ENCODE measurements at regions not wholly inside any gene's neighbourhood (a gene's known extent, or its start where the extent isn't known, plus 50 kb on each side); places are given as distances from the start of the nearest gene placed in this dataset.

DNA sequence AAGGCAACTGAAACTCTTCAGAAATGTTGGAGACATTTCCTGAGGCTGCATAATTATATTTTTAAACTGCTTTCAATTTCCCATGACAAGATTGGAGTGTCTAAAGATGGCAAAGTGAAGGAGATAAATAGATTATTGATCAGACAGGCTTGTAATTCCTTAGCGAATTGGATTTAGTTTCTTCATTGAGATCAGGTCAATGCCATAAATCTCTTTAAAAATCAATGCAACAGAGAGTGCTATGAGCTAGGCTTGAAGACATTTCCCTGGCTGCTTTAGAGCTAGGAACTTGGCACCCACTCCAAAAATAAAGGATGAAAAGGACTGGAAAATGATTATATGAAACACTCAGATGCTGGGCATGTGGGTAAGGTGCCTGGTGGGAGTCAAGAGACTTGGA, 828.4 kb downstream of the TLR4 start:
- DNase-seq, result no peak

DNA sequence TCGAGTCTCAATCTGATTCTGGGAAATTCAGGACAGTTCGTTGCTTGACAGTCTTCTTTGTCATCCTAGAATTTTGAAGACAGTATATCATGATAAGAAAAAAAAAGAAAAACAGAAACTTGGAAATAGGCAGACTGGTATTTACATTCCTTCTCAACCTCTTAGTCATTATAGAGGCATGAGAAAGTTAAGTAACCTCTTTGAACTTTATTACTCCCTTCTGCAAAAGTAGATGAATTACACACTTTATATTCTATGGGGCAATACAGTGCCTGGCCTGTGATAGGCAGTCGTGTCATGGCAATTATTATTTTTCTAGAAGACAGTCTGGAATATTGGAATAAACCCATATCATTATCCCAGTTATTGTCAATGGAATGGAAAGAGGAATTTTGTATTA, 828.9 kb downstream of the TLR4 start:
- no peak for DNase-seq

DNA sequence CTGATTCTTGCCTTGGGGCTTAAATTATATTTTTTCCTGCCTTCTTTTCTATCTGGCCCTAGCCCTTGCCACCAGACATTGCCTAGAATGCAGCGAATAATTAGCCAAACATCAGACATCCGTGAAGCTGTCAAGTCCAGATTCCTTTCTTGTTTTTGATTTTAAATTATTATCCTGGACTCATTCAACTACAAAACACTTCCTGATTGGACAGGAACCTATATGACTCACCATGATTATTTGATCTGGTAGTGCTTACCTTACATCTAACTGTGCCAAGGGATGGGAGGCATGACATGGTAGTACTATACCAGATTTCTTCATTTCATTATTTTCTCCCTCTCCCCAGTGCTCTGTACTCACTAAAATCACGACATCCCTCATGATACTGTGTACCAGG, 829.6 kb downstream of the TLR4 start:
- DNase-seq, result no peak

DNA sequence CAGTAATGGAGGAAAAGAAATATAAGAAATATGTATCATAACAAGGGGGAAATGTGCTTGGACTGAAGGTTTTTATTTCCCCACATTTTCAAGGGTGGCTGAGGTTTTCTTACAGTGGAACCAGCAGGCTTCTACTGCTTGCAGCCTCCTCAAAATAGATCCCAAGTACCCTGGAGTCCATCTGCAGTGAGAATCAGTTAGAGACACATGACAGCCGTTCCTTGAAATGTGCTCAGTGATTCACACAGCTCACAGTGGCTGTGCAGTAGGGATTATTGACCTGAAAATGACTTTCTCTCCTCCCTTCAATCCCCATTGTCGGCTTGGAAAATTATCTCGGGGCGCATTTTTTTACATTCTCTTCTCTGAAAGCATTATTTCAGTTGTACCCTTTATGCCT, 832.0 kb downstream of the TLR4 start:
- DNase-seq, result no peak

DNA sequence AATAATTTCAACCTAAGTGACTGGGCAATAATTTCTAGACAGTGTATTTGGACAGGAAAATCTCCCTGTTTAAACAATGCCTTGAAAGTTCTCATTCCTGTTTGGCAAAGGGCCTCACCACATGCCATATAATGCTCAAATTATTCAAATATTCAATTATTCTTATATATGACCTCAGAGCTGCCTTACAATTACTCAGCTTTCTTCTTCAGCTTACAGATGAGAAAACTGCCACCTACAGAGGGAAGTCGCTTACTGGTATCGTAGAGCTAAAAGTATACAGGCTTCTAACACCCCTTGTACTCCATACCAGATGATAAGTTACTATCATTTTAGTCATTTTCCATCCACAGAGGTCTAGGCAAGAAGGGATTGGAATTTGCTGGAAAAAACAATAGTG, 830.3 kb downstream of the BRINP1 start:
- no peak for DNase-seq

DNA sequence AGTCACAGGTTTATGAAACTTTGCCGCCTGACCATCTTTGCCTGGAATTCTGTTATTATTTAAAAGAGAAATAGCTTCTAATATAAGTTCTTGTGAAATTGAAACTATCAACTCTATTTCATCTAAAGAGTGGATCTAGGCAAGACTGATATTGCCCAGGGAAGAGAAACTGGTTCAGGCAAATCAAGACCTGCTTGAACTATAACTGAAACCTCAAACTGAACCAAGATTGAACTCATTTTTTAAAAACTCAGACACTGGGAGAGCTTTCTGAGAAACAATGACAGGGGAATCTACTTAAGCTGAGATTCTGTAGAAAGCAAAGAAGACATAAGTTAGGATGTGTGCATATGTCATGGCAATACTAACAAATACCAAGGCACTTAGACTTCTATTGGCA, 815.8 kb downstream of the BRINP1 start:
- no peak for DNase-seq

DNA sequence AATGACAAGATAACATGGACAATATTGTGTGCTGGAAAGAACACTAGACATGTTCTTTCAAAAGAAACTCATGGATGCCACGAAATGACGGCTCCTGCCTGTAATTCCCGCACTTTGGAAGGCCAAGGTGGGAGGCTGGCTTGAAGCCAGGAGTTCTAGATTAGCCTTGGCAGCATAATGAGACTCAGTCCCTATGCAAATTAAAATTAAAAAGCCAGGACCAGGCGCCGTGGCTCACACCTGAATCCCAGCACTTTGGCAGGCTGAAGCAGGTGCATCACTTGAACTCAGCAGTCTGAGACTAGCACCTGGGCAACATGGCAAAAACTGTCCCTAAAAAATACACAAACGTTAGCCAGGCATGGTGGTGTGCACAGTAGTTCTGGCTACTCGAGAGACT, 814.2 kb downstream of the BRINP1 start:
- no peak for DNase-seq

DNA sequence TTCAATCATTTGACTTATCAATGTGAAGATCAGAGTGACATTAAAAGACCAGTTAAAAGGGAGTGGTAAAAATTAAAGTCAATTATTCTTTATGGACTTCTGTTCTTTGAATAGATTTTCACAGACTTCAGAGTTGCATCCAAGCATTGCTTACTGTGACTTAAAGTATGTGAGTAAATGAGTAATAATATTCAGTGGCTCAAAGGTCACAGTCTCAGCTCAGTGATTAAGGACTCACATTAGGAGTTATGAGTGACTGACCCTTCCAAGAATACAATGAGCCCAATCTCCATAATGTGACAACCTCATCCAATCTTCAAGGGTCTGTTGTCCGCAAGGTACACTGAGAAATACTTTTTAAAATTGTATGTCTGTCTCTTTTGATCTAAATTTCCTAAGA, 811.2 kb downstream of the BRINP1 start:
- no peak for DNase-seq

DNA sequence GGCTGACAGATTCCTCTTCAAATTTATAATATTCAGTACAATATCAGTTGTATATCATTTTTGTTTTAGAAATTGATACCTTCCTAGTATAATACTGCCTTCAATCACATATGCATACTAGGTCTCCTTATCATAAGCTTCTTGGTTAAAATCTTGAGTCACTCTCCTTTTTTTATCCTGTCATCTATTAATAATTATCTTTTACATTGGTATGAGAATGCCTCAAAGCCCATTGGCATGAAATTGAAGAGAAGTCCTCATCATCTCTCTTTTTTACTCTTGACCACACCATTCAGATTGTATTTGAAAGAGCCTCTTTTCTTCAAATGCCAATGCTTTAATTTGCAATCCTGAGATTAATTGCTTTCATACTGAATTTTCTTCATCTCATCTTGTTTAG, 810.3 kb downstream of the BRINP1 start:
- no peak for DNase-seq

DNA sequence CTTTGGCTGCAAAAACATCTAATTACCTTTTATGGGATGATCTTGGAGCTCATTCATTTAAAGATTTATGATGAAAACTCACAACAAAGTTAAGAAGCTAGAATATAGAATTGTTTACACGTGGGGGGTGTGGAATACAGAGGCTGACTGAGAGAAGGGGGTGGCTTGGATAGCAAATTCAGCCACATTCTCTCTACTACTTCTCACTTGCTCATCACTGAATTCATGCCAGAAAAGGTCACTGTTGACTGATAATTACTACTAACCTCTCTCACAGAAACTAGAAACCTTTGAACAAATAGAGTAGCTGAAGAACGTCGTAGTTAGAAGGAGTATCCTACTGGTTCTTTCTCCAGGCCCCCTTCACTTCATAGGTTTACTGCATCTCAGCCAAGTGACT, 808.2 kb downstream of the BRINP1 start:
- no peak for DNase-seq

DNA sequence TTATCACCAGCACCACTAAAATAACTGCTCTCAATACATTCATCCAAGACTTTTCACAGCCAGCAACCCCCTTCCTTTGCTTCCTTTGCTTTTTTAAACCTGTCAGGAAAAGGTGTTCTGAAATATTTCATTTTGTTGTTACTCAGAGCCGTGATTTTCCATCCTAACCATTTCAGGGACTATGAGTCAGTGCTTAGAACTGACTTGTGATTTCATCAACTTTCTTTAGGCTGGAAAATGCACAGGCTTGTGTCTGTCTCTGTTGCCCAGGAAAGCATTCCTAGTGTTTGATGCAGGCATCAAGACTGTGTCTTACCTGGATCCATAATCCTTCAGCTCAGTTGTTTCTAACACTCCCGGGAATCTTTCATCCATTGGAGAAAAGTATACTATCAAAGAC, 805.6 kb downstream of the BRINP1 start:
- DNase-seq, result no peak

DNA sequence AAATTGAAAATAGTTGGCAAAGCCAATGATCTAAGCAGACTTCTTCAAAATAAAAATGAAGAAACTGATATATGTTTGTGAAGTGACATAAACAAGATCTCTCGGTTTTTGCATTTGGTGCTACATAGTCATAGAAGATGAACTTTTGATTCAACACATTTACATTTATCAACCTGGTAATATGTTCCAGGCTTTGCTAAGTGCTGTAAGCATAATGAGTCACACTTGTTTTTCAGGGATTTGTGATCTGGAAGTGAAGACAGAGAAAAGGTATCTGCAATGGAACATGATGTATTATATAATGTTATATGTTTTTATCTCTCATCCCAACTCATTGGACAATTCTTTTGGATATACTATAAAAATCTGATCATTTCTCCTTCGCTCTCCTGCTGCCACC, 801.4 kb downstream of the BRINP1 start:
- DNase-seq, result no peak

DNA sequence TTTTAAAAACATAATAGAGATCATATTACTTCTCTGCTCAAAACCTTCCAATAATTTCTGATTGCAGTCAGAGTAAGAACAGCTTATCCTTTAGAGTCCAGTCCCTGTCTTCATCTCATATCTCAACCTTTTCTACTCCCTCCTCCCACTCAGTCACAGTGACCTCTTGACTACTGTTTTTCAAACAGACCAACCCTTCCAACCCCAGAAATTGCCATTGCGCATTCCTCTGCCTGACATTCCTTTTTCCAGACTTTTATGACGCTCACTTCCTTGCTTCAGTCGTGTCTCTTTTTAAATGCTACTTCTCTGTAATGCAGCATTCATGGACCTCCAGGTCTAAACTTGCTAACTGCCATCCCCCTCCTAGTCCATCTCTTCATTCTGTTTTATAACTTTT, 800.5 kb downstream of the BRINP1 start:
- DNase-seq, result no peak

DNA sequence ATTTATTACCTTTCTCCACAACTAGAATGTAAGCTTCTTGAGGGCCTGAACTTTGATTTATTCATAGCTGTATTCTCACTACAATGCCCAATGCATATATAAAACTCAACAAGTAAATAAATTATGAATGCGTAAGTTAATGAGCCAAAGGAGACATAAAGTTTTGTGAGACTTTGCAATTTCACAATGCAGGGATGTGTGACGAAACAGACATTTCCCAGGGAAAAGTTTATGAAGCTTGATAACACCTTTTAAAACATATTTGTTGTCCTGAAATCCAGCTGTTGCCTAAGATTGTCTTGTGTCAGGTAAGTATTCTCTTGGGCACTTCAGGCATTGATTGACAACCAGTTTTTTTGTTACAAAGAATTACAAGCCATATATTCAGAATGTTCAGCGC, 800.1 kb downstream of the BRINP1 start:
- no peak for DNase-seq

DNA sequence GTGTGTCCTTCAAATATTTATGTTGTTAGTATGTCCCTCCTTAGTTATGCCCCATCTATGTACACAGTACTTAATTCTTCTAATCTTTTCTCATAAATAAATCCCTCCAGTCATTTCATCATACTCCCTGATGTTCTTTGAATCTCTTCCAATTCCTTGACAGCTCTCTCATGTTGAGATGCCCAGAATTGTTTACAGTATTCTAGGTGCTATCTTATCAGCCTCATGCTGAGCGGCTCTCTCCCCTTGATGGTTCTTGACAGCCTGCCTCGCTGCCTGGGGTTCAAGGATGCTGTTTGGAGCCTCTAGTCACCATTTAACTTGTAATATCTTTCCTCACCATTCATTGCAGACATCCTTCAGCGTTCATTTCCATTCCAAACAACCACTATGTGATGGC, 799.2 kb downstream of the BRINP1 start:
- DNase-seq, result no peak

DNA sequence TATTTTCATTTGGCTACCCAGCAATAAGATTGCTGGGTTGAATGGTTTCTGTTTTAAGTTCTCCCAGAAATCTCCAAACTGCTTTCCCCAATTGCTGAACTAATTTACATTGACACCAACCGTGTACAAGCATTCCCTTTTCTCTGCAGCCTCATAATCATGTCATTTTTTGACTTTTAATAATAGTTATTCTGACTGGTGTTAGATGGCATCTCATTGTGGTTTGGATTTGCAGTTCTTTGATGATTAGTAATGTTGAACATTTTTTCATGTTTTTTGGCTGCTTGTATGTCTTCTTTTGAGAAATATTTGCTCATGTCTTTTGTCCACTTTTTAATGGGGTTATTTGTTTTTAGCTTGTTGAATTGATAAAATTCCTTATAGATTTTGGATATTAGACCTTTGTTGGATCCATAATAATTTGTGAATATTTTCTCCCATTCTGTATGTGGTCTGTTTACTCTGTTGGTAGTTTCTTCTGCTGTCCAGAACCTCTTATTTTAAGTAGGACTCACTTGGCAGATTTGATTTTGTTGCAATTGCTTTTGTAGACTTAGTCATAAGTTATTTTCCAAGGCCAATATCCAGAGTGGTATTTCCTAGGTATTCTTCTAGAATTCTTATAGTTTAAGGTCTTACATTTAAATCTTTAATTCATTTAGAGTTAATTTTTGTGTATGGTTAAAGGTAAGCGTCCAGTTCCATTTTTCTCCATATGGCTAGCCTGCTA, 793.7 kb downstream of the BRINP1 start:
- no peak for DNase-seq

DNA sequence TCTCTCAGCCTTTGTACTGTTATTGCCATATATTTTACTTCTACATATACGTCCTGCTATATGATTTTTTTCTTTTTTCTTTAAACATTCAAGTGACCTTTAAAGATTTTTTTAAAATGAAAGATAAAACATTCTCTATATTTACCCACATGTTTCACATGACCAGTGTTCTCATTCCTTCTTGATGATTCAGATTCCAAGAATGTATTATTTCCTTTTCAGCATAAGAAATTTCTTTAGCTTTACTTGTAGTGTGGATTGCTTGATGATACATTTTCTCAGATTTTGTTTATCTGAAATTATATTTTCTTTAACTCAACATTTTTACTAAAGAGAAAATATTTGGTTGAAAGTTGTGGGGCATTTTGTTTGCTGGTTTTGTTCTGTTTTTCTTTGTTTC, 792.1 kb downstream of the BRINP1 start:
- DNase-seq, result no peak

DNA sequence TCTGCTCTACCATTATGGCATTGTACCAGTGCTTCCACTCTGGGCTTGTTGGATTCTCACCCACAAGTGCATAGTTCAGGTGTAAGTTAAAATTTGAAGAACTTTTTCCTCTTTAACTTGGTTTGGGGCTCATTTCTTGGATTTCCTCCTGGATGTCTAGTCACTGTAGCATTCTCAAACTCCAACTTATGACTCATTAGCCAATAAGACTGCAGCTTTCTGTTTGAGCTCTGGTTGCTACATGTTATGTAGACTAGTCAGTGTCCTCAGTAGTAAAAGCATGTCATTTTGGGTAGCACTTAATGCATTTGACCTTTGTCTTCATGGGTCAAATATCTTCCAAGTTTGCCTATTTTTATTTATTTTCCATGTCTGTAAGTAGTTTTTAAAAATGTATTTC, 790.8 kb downstream of the BRINP1 start:
- DNase-seq, result no peak

DNA sequence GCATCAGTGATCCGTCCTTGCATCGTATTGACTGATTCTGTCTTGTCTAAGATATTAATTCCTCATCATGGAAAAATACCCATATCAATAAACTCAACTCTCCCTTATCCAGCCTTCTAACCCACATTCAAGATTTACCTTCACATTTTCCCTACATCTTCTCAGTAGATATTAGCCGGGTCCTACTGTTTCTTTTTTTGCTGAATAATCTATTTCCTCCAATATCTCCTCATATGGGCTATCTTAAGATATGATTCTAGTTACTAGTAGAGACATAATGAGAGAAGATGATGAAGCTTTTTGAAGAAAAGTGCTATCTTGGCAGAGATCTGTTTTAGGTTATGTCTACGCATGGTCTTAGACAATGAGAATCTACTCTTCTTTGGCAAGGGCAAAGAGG, 785.8 kb downstream of the BRINP1 start:
- DNase-seq, result no peak

DNA sequence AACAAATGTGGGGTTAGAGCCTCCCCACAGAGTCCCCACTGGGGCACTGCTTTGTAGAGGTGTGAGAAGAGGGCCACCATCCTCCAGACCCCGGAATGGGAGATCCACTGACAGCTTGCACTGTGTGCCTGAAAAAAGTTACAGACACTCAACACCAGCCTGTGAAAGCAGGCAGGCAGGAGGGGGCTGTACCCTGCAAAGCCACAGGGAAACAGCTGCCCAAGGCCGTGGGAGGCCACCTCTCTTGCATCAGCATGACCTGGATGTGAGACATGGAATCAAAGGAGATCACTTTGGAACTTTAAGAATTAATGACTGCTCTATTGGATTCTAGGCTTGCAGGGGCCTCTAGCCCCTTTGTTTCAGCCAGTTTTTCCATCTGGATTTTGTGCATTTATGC, 782.3 kb downstream of the BRINP1 start:
- DNase-seq, result no peak

DNA sequence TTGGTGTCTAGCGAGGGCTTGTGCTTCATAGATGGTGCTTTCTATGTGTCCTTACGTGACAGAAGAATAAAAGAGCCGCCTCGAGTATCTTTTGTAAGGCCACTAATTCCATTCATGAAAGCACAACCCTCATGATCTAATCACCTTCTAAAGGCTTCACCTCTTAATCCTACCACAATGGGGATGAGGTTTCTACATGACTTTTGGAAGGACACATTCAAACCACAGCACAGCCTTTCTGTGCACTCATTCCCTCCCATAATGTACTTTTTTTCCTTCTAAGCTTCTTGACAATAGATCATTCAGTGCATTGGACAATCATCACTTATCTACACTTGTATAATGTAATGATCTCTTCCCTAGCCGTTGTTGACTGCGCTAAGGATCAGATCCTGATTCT, 774.8 kb downstream of the BRINP1 start:
- no peak for DNase-seq

DNA sequence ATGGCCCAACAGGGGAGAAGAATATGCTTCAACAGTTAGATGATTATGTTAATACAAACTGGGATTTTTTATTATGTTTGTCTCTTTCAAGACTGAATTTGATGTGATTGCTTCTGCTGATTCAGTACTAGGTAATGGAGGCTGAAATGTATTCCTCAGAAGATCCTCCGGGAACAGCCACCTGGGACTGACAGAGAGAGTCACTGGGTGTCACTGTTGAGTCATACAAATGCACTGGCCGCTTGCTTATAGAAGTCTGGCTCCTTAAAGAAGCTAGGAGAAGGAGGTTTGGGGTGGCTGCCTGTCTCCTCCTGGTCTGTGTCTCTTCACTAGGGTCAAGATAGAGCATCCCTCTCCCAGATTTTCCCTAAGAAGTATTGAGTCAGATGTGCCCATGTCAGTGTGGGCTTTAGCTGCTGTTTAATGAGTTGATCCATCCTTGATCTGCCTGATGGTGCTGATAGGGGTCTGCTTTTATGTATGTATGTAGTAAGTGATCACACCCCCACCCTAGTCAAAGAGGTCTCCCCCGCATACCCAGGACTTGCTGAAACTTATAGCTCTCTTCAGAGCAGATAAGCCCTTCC, 773.4 kb downstream of the BRINP1 start:
- DNase-seq, result no peak

DNA sequence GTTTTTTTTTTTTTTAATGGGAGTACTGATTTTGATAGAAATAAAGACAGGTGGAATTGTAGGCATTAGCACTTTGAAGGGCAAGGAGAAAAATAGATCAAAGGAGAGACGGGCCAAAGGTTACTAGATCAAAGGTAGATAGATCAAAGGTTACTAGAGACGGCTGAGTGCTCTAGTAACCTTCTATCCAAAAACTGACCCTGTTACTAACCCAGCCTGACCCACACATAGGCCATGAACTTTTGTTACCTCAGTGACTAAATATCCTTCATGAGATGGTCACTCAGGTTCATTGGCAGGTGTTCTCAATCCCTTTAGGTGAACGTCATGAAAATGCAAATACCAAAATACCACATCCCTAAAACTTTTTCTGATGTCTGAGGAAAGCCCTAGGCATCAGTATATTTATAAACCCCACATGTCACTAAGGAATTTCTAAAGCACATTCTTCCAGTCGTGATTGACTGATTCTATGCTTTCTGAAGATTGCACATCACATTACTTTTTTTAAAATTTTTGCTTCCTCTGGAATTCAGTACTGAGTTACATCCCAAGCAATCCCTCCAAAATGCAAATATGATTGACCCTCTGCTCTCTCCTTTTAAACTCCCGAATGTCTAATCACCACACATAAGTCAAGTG, 772.7 kb downstream of the BRINP1 start:
- DNase-seq, result no peak

DNA sequence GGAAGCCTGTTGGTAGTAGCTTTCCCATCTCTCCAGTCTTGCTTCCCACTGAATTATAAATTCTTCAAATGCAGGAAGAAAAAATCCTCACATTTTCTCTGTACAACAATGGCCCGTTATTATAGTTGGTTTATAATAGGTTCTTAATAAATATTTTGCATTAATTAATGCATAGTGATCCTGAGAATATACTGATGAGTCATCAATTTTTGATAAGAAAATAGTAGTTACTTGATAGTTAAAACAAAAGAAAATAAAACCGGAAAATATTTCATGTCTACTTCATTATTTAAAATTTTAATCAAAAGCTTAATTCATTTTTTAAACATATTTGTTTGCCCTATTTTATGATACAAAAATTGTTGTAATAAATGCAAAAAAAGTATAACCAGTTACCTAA, 762.6 kb downstream of the BRINP1 start:
- DNase-seq, result no peak

Measured in activated naive CD4-positive, alpha-beta T cell treated with Interleukin-2 at 50 U/mL for 16 hours (primary cell).